GM21825 (cell line): ENCODE measurements at regions not wholly inside any gene's neighbourhood (a gene's known extent, or its start where the extent isn't known, plus 50 kb on each side); places are given as distances from the start of the nearest gene placed in this dataset.

ENCODE experiments used
- ATAC-seq: cut with Tn5 transposase; IDR thresholded peaks from one replicate; pipeline ENCODE4 v1.9.1; 2021; ENCODE audit warnings: mild to moderate bottlenecking, moderate library complexity; ENCODE audit not compliant: unreplicated experiment

- ATAC-seq, result no peak
Observed at GRCh38 chr15:53401503-53401902, 358.0 kb downstream of the WDR72 start.

GRCh38 chr15:53400986-53401385 lies 358.5 kb downstream of the WDR72 start:
- no peak for ATAC-seq

DNA sequence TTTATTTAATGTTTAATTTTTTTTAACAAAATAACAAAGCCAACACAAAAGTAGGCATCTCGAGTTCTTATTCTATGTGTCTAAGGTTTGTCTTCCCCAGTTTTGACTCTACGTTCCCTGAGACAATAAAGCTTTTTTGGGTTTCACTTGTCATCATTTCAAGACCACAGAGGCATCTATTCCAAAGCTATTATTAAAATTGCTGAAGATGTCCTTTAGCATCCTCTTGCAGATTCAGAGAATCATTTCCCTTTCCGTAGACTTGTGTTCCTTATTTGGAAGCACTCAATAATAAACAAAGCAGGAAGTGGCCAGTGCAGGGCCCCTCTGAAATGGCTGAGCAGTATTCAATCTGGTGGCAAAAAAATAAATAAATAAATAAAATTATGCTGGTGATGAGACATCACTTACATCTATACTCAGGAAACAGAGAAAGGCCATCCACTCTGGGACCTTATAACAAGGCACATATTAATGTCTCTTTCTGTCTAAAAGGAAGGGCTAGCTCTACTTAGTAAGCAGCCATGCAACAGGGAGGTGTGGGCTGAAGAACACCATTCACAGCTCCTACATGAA lies 362.3 kb downstream of the WDR72 start:
- no peak for ATAC-seq

DNA sequence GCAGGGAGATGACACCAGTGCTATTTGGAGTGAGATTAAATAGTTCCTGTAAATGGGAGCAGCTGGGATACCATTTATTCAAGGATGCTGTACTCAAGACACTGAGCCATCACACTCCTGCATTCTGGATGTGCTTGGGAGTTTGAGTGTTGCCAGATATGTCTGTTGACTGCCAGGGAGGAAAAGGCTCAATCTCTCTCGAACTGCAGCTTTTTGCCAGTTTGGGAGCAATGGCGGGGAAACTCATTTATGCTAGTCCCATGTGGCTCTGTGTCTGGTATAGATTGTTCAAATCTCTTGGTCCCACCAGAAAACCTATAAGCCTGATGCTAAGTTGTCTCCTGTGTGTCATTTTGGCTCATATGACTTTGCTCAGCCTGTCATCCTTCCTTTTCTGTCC lies 363.6 kb downstream of the WDR72 start:
- no peak for ATAC-seq

DNA sequence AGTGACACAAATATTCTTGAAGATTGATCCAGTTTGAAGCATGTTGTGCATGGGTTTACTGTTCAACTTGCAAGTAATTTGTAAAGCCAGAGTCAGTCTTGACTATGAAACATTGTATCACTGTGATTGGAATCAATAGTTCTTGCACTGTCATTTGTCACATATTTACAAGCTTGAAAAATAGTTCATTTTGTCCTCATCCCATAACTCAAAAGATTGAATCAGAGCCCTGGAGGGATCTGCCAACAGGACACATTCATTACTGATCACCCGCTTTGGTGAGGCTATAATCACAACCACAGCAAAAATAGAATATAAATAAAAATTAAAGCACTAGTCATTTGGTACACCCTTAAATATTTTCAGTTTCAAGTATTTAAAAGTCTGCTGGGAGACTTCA lies 368.9 kb downstream of the WDR72 start:
- ATAC-seq, result no peak

GRCh38 chr15:53389271-53390037 lies 370.0 kb downstream of the WDR72 start:
- ATAC-seq, result no peak

DNA sequence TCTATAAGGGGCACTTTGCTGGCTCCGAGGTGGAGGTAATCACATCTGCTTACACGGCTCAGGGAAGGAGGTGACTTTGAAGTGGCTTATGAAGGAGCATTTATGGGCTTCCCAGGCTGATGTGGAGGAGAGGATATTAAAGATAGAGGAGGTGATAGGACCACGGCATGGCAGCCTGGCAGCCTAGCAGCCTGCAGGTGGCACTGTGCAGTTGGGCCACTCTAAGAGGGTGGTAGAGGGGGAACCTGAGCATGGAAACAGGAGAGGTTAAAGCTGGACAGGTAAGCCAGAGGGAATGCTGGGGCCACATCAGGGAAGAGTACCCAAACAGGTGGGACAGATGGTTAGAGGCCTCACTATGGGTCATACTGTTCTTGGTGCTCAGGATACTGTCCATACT lies 375.0 kb downstream of the WDR72 start:
- no peak for ATAC-seq

DNA sequence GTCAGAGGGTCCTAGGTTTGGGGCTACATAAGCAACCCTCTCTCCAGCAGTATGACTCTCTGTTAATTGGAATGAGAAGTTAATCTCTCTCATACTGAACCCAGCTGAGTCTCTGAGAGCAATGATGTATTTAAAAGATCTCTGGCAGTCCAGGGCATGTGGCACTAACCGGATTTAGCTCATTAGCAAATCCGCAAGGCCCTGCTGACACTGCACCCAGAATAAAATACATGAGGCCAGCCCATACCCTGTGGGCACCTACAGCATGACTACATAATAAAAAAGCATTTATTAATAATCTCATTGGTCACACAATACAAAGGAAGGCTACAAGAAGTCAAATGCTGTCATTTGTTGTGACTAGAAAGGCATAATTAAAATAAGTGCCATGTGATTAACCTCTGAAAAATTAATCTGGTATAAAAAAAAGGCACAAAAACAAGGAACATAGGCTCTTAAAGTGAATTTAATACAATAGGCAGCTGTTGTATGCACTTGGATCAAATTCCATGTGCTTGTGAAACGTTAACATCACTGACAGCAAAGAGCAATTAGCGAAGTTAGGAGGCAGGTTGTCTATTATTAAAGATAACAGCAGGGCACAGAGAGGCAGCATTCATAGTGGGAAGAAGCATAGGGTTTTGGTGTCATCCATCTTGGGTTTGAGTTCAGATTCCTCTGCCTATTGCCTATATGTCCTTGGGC lies 381.2 kb downstream of the WDR72 start:
- ATAC-seq, result no peak

- no peak for ATAC-seq
Observed at GRCh38 chr15:53367740-53368139, 391.7 kb downstream of the WDR72 start.

DNA sequence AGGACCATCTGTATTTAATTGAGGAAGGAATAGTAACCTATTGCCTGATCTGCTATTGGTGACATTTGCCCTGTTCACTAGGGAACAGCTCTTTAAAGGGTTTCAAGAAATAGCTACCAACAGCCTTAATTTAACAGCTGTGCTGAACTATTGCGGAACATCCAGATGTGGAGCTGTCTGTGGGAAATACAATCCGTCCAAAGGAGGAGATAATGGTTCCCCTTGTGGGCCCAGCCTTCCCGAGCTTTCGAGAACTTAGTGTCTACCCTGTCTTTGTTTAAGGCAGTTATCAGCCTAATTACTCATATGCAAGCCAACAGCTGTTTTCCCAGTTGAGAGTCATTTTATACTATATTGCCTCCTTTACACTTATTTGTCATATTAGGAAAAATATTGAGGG lies 398.6 kb downstream of the WDR72 start:
- ATAC-seq, result no peak

DNA sequence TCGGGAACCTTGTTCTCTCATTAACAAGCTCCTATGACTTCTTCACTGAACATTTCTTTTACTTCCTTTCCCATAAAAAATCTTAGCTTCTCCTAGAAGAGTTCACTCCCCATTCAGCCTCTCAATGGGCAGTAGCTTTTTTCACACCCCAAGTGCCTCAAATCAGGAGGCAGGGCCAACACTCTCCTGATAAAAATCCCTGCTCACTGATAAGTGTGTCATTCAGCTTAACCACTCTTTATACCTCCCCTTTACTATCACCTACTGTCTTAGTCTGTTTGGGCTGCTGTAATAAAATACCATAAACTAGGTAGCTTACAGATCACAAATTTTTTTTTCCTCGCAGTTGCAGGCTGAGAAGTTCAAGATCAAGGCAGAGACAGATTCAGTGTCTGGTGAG lies 400.4 kb downstream of the WDR72 start:
- ATAC-seq, result no peak

GRCh38 chr15:53354874-53355273 lies 404.6 kb downstream of the WDR72 start:
- no peak for ATAC-seq

DNA sequence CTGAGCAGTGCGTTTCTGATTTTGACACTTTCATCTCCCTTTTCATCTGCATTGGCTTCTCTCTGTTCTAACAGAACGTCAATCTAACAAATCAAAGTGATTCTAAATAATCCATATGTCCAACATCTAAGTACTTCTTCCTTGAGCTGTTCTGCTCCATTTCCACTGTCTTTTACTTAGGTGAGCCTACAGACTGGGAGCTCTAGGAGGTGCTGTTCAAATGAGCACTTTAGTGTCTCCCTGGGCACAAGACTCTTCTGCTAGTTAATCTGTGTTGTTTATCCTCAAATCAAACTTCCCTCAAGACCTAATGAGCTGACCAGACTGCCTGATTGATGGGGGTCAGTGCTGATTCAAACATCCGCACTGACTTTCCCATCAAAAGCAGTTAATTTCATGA lies 408.1 kb downstream of the WDR72 start:
- no peak for ATAC-seq

- ATAC-seq, result no peak
Observed at GRCh38 chr15:53346583-53346982, 412.9 kb downstream of the WDR72 start.

- no peak for ATAC-seq
Observed at GRCh38 chr15:53331328-53332190, 427.9 kb downstream of the WDR72 start.

DNA sequence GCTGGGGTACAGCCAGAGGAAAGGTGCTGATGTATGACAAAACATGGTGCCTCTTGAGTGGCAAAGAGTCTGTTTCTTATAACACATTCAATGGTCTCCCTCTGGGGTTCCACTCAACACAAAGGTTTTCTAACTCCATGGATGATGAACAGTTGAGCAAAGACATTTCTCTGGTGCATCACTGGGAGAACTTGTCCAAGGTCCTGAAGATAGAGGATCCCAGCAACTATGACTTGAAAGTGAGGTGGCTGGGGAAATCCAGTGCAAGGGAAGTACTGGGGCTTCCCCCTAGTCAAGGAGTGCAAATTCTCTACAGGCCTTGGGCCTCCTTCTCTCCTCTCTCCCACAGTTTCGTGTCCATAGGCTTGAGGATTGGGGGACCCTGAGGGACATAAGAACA lies 431.1 kb downstream of the WDR72 start:
- no peak for ATAC-seq

GRCh38 chr15:53324061-53324460 lies 435.4 kb downstream of the WDR72 start:
- no peak for ATAC-seq

GRCh38 chr15:53323191-53323590 lies 436.3 kb downstream of the WDR72 start:
- no peak for ATAC-seq

- no peak for ATAC-seq
Observed at GRCh38 chr15:53320816-53321215, 438.6 kb downstream of the WDR72 start.

- no peak for ATAC-seq
Observed at GRCh38 chr15:53312707-53313106, 446.8 kb downstream of the WDR72 start.

DNA sequence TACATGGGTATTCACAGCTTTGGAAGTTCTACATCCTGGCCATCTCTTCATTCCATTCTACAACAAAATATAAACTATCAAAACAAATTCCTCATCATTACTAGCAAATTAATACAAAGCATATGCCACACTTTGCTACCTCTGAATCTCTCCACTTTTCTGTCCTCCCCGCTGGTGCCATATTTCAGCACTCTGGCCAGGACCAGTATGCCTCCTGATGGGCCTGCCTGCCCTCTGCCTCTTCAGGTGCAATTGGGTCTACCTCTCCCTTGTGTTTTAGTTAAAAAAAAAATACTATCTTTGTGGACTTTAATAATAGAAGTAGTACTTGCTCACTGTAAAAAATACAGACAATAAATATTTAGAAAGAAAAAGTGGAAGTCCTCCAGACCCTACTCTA lies 448.8 kb downstream of the WDR72 start:
- ATAC-seq, result no peak
